B cell (primary cell): ENCODE measurements at regions not wholly inside any gene's neighbourhood (a gene's known extent, or its start where the extent isn't known, plus 50 kb on each side); places are given as distances from the start of the nearest gene placed in this dataset.

Experiments used
- CTCF ChIP-seq: fragments of 200-600 bp; IDR thresholded peaks from one replicate; pipeline ENCODE4 v1.8.0; 2022; ENCODE audit warnings: antibody characterized with exemption, mild to moderate bottlenecking
- EZH2 ChIP-seq: IDR thresholded peaks from 2 replicates; pipeline ENCODE4 v1.6.1; 2012; ENCODE audit warnings: borderline replicate concordance, low read depth, mild to moderate bottlenecking, moderate library complexity, low read length; ENCODE audit not compliant: insufficient read depth, poor library complexity, severe bottlenecking

- no peak for TF ChIP-seq CTCF
- no peak for TF ChIP-seq EZH2
Measured at GRCh38 chr5:158545949-158546530, 553.7 kb downstream of the EBF1 start.
